ENCODE measurements at regions not wholly inside any gene's neighbourhood (a gene's known extent, or its start where the extent isn't known, plus 50 kb on each side); places are given as distances from the start of the nearest gene placed in this dataset.

DNA sequence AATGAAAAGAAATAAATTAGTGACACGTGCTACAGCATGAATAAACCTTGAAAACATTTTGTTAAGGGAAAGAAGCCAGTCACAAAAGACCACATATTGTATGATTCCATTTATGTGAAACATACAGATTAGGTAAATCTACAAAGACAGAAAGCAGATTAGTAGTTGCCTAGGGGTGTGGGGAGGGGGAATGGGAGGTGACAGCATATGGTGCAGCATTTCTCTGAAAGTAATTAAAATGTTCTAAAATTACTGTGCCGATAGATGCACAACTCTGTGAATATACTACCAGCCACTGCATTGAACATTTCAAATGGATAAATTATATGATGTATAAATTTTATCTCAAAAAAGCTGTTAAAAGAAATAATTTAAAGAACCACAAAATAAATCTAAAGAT is 161.0 kb downstream of the TRIB2 start:
- Histone ChIP-seq H3K27ac (no peak overlapping the region), H3K9ac (no peak overlapping the region), H3K9me3 (ENCODE audit: control insufficient read depth, low read length) (no peaks in the 10 kb centered on the region), H3K4me1 (no peaks in the 10 kb centered on the region), H3K79me2 (no peaks in the 10 kb centered on the region), H3K4me3 (ENCODE audit: low read depth, low read length) (no peak overlapping the region), H3K36me3 (ENCODE audit: control insufficient read depth, insufficient read depth, low read length) (no peaks in the 10 kb centered on the region), H3K27me3 (ENCODE audit: control insufficient read depth, insufficient read depth, low read length) (no peaks in the 10 kb centered on the region), H3K4me2 (ENCODE audit: low read length) (no peak overlapping the region), H2AFZ (no peak overlapping the region)
- TF ChIP-seq, protein P1, sequence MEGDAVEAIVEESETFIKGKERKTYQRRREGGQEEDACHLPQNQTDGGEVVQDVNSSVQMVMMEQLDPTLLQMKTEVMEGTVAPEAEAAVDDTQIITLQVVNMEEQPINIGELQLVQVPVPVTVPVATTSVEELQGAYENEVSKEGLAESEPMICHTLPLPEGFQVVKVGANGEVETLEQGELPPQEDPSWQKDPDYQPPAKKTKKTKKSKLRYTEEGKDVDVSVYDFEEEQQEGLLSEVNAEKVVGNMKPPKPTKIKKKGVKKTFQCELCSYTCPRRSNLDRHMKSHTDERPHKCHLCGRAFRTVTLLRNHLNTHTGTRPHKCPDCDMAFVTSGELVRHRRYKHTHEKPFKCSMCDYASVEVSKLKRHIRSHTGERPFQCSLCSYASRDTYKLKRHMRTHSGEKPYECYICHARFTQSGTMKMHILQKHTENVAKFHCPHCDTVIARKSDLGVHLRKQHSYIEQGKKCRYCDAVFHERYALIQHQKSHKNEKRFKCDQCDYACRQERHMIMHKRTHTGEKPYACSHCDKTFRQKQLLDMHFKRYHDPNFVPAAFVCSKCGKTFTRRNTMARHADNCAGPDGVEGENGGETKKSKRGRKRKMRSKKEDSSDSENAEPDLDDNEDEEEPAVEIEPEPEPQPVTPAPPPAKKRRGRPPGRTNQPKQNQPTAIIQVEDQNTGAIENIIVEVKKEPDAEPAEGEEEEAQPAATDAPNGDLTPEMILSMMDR (IDR thresholded peaks at IDR 0.05), result no peak

DNA sequence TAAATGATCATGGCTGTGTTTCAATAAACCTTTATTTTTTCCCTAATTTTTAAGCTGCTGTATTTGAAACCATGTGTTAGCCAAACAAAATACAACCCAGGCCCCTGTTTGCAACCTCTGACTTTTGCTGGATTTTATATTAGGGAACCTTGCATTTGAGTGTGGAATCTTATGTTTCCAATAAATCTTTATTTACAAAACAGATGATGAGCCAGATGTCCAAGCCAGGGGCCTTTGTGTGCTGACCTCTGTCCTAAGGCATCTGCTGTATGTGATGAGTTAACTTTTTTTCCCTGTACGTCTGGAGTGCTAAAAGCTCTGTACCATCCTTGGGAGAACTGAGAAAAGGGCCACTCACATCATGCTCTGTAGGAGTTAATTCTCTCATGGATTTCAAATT is 162.9 kb downstream of the TRIB2 start:
- H3K4me1 ChIP-seq, result no peaks in the 10 kb centered on the region
- no peak overlapping the region for H3K4me3 ChIP-seq (ENCODE audit: low read depth, low read length)
- H3K36me3 ChIP-seq (ENCODE audit: control insufficient read depth, insufficient read depth, low read length), result no peaks in the 10 kb centered on the region
- TF ChIP-seq, protein P1 (IDR thresholded peaks at IDR 0.05), result no peak
- H2AFZ ChIP-seq, result no peak overlapping the region
- H3K27ac ChIP-seq, result no peak overlapping the region
- no peaks in the 10 kb centered on the region for H3K79me2 ChIP-seq
- H3K27me3 ChIP-seq (ENCODE audit: control insufficient read depth, insufficient read depth, low read length), result no peaks in the 10 kb centered on the region
- H3K9me3 ChIP-seq (ENCODE audit: control insufficient read depth, low read length), result no peaks in the 10 kb centered on the region
- no peak overlapping the region for H3K4me2 ChIP-seq (ENCODE audit: low read length)
- no peak overlapping the region for H3K9ac ChIP-seq

DNA sequence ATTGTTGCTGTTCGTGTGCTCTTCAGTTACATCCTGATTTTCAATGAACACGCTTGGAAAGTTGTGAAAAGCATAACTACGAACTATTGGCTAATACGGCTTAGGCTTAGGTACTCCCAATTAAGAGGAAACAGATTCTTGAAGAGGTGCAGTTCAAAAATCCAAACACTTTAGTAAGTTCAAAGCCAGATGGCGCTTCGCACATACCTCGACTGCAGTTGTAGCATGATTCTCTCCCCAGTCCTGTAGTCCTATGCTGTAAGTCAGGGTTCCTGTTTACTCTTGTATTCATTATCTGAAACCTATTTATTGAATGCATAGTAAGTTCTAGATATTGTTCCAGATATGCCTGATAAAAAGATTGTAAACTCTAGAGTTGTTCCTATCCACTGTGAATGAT is 165.2 kb downstream of the TRIB2 start:
- H3K27ac ChIP-seq, result no peak overlapping the region
- no peak overlapping the region for H2AFZ ChIP-seq
- no peaks in the 10 kb centered on the region for H3K27me3 ChIP-seq (ENCODE audit: control insufficient read depth, insufficient read depth, low read length)
- no peak overlapping the region for H3K9ac ChIP-seq
- no peaks in the 10 kb centered on the region for H3K79me2 ChIP-seq
- TF ChIP-seq, protein P1 (IDR thresholded peaks at IDR 0.05), result no peak
- H3K4me1 ChIP-seq, result no peaks in the 10 kb centered on the region
- H3K9me3 ChIP-seq (ENCODE audit: control insufficient read depth, low read length), result no peaks in the 10 kb centered on the region
- no peak overlapping the region for H3K4me3 ChIP-seq (ENCODE audit: low read depth, low read length)
- no peaks in the 10 kb centered on the region for H3K36me3 ChIP-seq (ENCODE audit: control insufficient read depth, insufficient read depth, low read length)
- H3K4me2 ChIP-seq (ENCODE audit: low read length), result no peak overlapping the region

DNA sequence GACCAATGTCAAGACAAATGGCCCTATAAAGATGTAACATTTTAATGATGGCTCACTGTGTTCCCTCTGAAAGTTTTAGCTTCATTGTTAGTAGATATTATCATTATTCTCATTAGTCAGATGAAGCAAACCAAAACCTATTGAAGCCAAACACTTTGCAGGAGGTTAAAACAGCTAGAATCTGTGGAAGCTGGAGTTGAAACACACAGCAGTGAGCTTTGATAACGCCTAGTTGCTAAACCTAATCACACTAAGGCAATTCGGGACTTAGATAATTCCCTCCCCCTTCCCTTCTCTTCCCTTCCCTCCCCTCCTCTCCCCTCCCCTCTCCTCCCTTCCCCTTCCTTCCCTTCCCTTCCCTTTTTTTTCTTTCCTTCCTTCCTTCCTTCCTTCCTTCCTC is 165.7 kb downstream of the TRIB2 start:
- Histone ChIP-seq H3K4me2 (ENCODE audit: low read length) (no peak overlapping the region), H3K27me3 (ENCODE audit: control insufficient read depth, insufficient read depth, low read length) (no peaks in the 10 kb centered on the region), H3K27ac (no peak overlapping the region), H3K36me3 (ENCODE audit: control insufficient read depth, insufficient read depth, low read length) (no peaks in the 10 kb centered on the region), H3K9ac (no peak overlapping the region), H3K9me3 (ENCODE audit: control insufficient read depth, low read length) (no peaks in the 10 kb centered on the region), H3K4me1 (no peaks in the 10 kb centered on the region), H3K4me3 (ENCODE audit: low read depth, low read length) (no peak overlapping the region), H3K79me2 (no peaks in the 10 kb centered on the region), H2AFZ (no peak overlapping the region)
- TF ChIP-seq, protein P1 (IDR thresholded peaks at IDR 0.05), result no peak

DNA sequence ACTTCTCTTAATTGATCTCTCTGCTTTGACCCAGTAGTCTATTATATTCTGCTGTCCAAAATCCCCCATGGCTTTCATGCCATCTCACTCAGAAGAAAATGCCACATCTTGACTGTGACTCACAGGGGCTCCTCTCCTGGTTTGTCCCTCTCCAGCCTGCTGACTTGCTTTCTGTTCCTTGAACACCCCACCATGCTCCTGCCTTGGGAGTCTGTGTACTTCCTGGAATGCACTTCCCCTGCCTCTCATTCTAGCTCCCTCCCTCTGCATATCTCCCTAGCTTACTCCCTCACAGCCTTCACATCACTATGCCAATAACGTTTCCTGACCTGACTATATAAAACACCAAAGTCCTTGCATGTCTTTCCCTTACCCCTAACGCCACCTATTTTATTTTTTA is 167.2 kb downstream of the TRIB2 start:
- no peak overlapping the region for H3K4me3 ChIP-seq (ENCODE audit: low read depth, low read length)
- H2AFZ ChIP-seq, result no peak overlapping the region
- H3K36me3 ChIP-seq (ENCODE audit: control insufficient read depth, insufficient read depth, low read length), result no peaks in the 10 kb centered on the region
- no peaks in the 10 kb centered on the region for H3K4me1 ChIP-seq
- no peaks in the 10 kb centered on the region for H3K79me2 ChIP-seq
- no peaks in the 10 kb centered on the region for H3K9me3 ChIP-seq (ENCODE audit: control insufficient read depth, low read length)
- no peak overlapping the region for H3K9ac ChIP-seq
- H3K4me2 ChIP-seq (ENCODE audit: low read length), result no peak overlapping the region
- H3K27ac ChIP-seq, result no peak overlapping the region
- H3K27me3 ChIP-seq (ENCODE audit: control insufficient read depth, insufficient read depth, low read length), result no peaks in the 10 kb centered on the region
- TF ChIP-seq, protein P1 (IDR thresholded peaks at IDR 0.05), result no peak

All from parathyroid adenoma (tissue), 2 donors.